Spleen (tissue), 7 donors: ENCODE measurements at regions not wholly inside any gene's neighbourhood (a gene's known extent, or its start where the extent isn't known, plus 50 kb on each side); places are given as distances from the start of the nearest gene placed in this dataset.

ENCODE experiments used
- POLR2A ChIP-seq, 3 donors: fragments of 450-650 bp; IDR thresholded peaks; one replicate each; pipeline ENCODE4 v1.5.1; 2017; ENCODE audit warnings: antibody characterized with exemption in 3 of 3, mild to moderate bottlenecking in 1 of 3
- POLR2AphosphoS5 ChIP-seq, 3 donors: sonication (generic); formaldehyde crosslinking; IDR thresholded peaks; one replicate each; pipeline ENCODE4 v1.5.1; 2017; ENCODE audit warnings: antibody characterized with exemption in 3 of 3
- TF ChIP-seq, protein P1 (sequence below), 11 experiments: fragments of 200-600 bp in 7 of 11; fragments of 450-650 bp in 4 of 11; sonication (generic) in 4 of 11; IDR thresholded peaks in 8 of 11; conservative IDR thresholded peaks in 3 of 11; 1 replicate in 7 of 11; 2 replicates in 4 of 11; pipeline versions ENCODE4 v1.4.0 to v1.8.0; 2016 to 2021; ENCODE audit warnings: antibody characterized with exemption in 11 of 11, inconsistent platforms in 4 of 11, mild to moderate bottlenecking in 1 of 11
- donor health status: DM: no; HTN: no; CAD: no; lungs with moderate emphysema.
- donor health status: DM: no; HTN: no; CAD: no.
- donor health status: DM: no; HTN: no; CAD: no.

DNA sequence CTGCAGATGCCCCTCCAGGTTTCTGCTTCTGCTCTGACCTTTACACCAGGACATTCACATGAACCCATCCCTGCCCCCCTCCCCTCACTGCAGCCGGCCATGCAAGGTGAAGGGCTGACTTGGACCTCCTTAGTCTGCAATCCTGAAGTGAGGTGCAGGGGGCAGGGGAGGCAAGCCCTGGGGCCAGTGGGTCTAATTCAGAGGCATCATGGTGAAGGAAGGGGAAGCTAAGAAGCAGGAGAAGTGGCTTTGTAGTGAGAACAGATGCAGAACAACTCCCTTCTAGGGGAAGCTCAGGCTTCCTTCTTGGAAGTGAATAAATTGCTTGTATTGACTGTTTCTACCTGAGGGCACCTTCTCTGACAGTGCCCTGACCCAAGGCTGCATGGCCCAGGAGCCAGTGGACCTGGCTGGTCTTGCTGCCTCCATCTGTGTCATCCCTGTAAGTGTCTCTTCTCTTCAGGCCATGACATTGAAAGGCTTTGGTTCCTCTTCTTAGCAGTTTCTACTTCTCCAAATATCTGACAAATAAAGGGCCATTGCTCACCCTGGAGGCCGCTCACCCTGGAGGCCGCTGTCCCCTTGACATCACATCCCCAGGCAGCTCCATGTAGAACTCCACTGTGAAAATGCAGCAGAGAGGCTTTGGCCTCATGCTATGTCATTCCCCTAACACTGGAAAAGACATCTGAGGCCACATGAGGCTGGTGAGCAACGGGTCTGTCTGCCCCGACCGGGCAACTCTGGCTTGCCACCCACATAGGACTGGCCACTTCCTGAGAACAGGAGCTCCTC lies 55.3 kb downstream of the GADD45G start:
- TF ChIP-seq, protein P1, sequence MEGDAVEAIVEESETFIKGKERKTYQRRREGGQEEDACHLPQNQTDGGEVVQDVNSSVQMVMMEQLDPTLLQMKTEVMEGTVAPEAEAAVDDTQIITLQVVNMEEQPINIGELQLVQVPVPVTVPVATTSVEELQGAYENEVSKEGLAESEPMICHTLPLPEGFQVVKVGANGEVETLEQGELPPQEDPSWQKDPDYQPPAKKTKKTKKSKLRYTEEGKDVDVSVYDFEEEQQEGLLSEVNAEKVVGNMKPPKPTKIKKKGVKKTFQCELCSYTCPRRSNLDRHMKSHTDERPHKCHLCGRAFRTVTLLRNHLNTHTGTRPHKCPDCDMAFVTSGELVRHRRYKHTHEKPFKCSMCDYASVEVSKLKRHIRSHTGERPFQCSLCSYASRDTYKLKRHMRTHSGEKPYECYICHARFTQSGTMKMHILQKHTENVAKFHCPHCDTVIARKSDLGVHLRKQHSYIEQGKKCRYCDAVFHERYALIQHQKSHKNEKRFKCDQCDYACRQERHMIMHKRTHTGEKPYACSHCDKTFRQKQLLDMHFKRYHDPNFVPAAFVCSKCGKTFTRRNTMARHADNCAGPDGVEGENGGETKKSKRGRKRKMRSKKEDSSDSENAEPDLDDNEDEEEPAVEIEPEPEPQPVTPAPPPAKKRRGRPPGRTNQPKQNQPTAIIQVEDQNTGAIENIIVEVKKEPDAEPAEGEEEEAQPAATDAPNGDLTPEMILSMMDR (IDR thresholded peaks at IDR 0.05 in 8 of 11, conservative IDR thresholded peaks at IDR 0.05 in 3 of 11) = no peak
- TF ChIP-seq POLR2A (IDR thresholded peaks at IDR 0.05) = no peak
- no peak for TF ChIP-seq POLR2AphosphoS5 (IDR thresholded peaks at IDR 0.05)
